CD8-positive, alpha-beta memory T cell (primary cell): ENCODE measurements at regions not wholly inside any gene's neighbourhood (a gene's known extent, or its start where the extent isn't known, plus 50 kb on each side); places are given as distances from the start of the nearest gene placed in this dataset.
A peak's percentile ranks its signal among the peaks of the same experiment; 100 is the strongest.

ENCODE experiments used
- CTCF ChIA-PET: fragments of 350-600 bp; sonication (Branson Sonifier 250); formaldehyde crosslinking; loops from one replicate; lab custom pipeline; 2021; ENCODE audit warnings: antibody characterized with exemption; lab: Charles Lee
- POLR2A ChIA-PET: fragments of 350-600 bp; sonication (Branson Sonifier 250); formaldehyde crosslinking; loops from one replicate; lab custom pipeline; 2021; ENCODE audit warnings: antibody characterized with exemption; lab: Charles Lee
- DNase-seq, 5 donors: peaks; one replicate each; pipeline versions ENCODE4 v3.0.0 to v3.0.0-alpha.2; 2020 to 2022; ENCODE audit warnings: mixed read lengths in 1 of 5
- H3K27ac ChIP-seq: one replicate; pipeline ENCODE4 v1.7.0; 2013; ENCODE audit warnings: low read depth, mild to moderate bottlenecking, low read length, moderate library complexity
- H3K27me3 ChIP-seq: 2 replicates; pipeline ENCODE4 v1.7.0; 2013; ENCODE audit warnings: low read length, mild to moderate bottlenecking; ENCODE audit not compliant: insufficient read depth, poor library complexity, severe bottlenecking
- H3K36me3 ChIP-seq: 2 replicates; pipeline ENCODE4 v1.7.0; 2013; ENCODE audit warnings: mild to moderate bottlenecking, low read length, moderate library complexity; ENCODE audit not compliant: insufficient read depth
- H3K4me1 ChIP-seq: 2 replicates; pipeline ENCODE4 v1.7.0; 2013; ENCODE audit warnings: mild to moderate bottlenecking, low read length, moderate library complexity; ENCODE audit not compliant: insufficient read depth
- H3K4me3 ChIP-seq: 2 replicates; pipeline ENCODE4 v1.7.0; 2013; ENCODE audit warnings: mild to moderate bottlenecking, low read length
- H3K9me3 ChIP-seq: 2 replicates; pipeline ENCODE4 v1.7.0; 2013; ENCODE audit warnings: mild to moderate bottlenecking, low read length
- H3K27ac Mint-ChIP-seq, 8 donors: one replicate each; pipeline ENCODE4 v1.8.0; 2020 to 2021; ENCODE audit warnings: mixed read lengths in 8 of 8, mild to moderate bottlenecking in 6 of 8, inconsistent platforms in 3 of 8, moderate library complexity in 3 of 8
- H3K27me3 Mint-ChIP-seq, 2 donors: one replicate each; pipeline ENCODE4 v1.8.0; 2020 to 2021; ENCODE audit warnings: mixed read lengths in 2 of 2, mild to moderate bottlenecking in 1 of 2, moderate library complexity in 1 of 2
- H3K36me3 Mint-ChIP-seq, 3 donors: one replicate each; pipeline ENCODE4 v1.8.0; 2020 to 2021; ENCODE audit warnings: mixed read lengths in 3 of 3, inconsistent platforms in 1 of 3, mild to moderate bottlenecking in 1 of 3
- H3K4me1 Mint-ChIP-seq, 3 donors: one replicate each; pipeline ENCODE4 v1.8.0; 2020 to 2021; ENCODE audit warnings: mixed read lengths in 3 of 3, inconsistent platforms in 1 of 3, mild to moderate bottlenecking in 1 of 3
- H3K4me3 Mint-ChIP-seq, 7 donors: one replicate each; pipeline ENCODE4 v1.8.0; 2020 to 2021; ENCODE audit warnings: mixed read lengths in 7 of 7, mild to moderate bottlenecking in 6 of 7, moderate library complexity in 4 of 7, inconsistent platforms in 2 of 7
- H3K9me3 Mint-ChIP-seq, 5 donors: one replicate each; pipeline ENCODE4 v1.8.0; 2020 to 2022; ENCODE audit warnings: mixed read lengths in 5 of 5, mild to moderate bottlenecking in 3 of 5, moderate library complexity in 2 of 5, inconsistent platforms in 1 of 5

DNA sequence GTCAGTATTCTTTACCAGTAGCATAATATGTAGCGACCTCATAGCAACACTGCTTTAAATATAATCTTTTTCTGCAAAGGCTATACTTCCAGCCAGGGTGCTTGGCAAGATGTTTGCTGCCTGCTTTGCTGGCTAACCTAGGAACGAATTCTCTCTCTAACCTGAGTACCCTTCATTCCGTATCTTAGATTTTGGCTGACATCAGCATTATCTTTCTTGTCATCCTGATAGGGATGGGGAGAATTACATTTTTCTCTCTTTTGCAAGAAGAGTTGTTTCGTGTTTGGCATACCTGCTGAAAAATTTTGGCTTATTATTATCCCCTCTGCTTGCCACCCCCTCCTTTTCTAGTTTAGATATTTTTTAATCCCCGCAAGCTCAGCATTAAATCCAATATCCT lies 91.2 kb upstream of the CLMP start:
- CTCF ChIA-PET, result no interaction called here
- no peak overlapping the region for H3K27ac Mint-ChIP-seq
- Histone ChIP-seq H3K9me3 (no peaks in the 10 kb centered on the region), H3K27me3 (peaks cover 4% of the 10 kb centered on the region), H3K27ac (no peak overlapping the region), H3K36me3 (no peaks in the 10 kb centered on the region), H3K4me3 (no peak overlapping the region), H3K4me1 (no peaks in the 10 kb centered on the region)
- POLR2A ChIA-PET, result no interaction called here
- no peak for DNase-seq
- no peaks in the 10 kb centered on the region for H3K4me1 Mint-ChIP-seq
- no peaks in the 10 kb centered on the region for H3K9me3 Mint-ChIP-seq
- H3K4me3 Mint-ChIP-seq, result no peak overlapping the region
- peaks cover 12 to 43% of the 10 kb centered on the region in 2 donors for H3K27me3 Mint-ChIP-seq
- peaks cover 0 to 3% (median 0%) of the 10 kb centered on the region in 3 donors for H3K36me3 Mint-ChIP-seq

DNA sequence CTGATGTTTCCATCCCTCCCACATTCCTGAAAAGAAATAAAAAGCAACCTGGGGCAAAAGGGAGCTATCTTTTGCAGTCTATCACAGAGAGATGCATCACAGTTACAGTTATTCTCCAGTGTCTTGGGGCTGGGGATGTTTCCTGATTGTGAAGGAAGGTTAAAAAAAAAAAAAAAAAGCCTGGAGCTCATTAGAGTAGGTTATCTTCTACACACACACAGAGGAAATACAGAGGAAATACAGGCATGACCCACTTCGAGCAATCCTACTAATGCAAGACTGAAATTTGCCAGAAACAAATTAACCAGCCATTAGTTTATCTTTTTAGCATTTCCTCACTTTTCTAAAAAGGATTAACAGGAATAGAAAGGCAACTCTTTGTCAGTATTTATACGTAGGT lies 89.4 kb upstream of the CLMP start:
- H3K9me3 Mint-ChIP-seq, result no peaks in the 10 kb centered on the region
- Histone ChIP-seq H3K9me3 (no peaks in the 10 kb centered on the region), H3K27me3 (peaks cover 4% of the 10 kb centered on the region), H3K36me3 (no peaks in the 10 kb centered on the region), H3K27ac (no peak overlapping the region), H3K4me1 (no peaks in the 10 kb centered on the region), H3K4me3 (no peak overlapping the region)
- no peak for DNase-seq
- H3K4me3 Mint-ChIP-seq, result no peak overlapping the region
- POLR2A ChIA-PET, result no interaction called here
- peaks cover 0 to 3% (median 0%) of the 10 kb centered on the region in 3 donors for H3K36me3 Mint-ChIP-seq
- H3K27me3 Mint-ChIP-seq, result peaks cover 18 to 54% of the 10 kb centered on the region in 2 donors
- no peaks in the 10 kb centered on the region for H3K4me1 Mint-ChIP-seq
- CTCF ChIA-PET, result no interaction called here
- no peak overlapping the region for H3K27ac Mint-ChIP-seq

DNA sequence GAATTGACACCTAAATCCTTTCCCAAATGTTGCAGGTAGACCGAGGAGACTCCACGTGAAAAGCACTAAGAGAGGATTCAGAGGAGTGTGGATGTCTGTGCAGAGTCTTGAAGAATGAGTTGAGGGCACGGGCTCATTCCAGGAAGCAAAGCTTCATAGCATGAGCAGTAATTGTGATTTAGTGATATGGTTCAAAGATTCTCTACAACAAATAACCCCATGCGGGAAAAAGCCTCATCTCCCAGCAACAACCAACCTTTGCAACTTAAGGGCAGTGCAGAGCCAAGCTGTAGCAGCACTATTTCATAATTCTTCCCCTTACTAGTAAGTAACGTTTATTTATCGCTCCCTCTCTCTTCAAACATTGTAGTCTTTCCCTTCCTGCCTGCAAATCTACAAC lies 87.5 kb upstream of the CLMP start:
- Mint-ChIP-seq H3K27me3 (peaks cover 19 to 53% of the 10 kb centered on the region in 2 donors), H3K9me3 (no peaks in the 10 kb centered on the region), H3K4me1 (no peaks in the 10 kb centered on the region), H3K27ac (no peak overlapping the region), H3K36me3 (no peaks in the 10 kb centered on the region), H3K4me3 (no peak overlapping the region)
- H3K4me1 ChIP-seq, result no peaks in the 10 kb centered on the region
- no peak for DNase-seq
- peaks cover 4% of the 10 kb centered on the region for H3K27me3 ChIP-seq
- ChIA-PET CTCF (no interaction called here), POLR2A (no interaction called here)
- H3K27ac ChIP-seq, result no peak overlapping the region
- no peaks in the 10 kb centered on the region for H3K36me3 ChIP-seq
- H3K9me3 ChIP-seq, result no peaks in the 10 kb centered on the region
- H3K4me3 ChIP-seq, result no peak overlapping the region

DNA sequence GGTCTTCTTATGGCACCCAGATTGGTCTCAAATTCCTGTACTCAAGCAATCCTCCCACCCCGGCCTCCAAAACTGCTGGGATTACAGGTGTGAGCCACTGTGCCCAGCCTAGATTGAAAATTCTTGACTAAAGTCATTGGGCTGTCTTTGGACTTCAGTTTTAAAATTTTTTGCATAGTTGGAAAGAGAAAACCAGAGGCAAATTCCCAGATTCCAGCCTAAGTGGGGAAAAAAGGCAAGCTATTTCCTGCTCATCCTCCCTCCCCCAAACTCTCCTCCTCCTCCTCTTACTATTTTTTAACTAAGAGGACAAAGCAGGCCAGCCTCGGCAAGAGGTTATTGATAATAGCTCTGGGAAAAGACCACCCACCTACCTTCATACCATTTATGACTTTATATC lies 78.6 kb upstream of the CLMP start:
- H3K4me3 Mint-ChIP-seq, result no peak overlapping the region
- H3K4me1 Mint-ChIP-seq, result no peaks in the 10 kb centered on the region
- no peaks in the 10 kb centered on the region for H3K4me1 ChIP-seq
- POLR2A ChIA-PET, result no interaction called here
- DNase-seq, result no peak
- H3K36me3 Mint-ChIP-seq, result no peaks in the 10 kb centered on the region
- CTCF ChIA-PET, result interaction anchor here (1.8 kb wide), 1 partner anchor 12 kb away, joined by 5 read pairs; no protein-coding TSS in a partner anchor
- peak overlapping the region in 1 of 8 donors; percentile 25 for H3K27ac Mint-ChIP-seq
- H3K27me3 Mint-ChIP-seq, result peaks cover 0 to 4% of the 10 kb centered on the region in 2 donors
- H3K36me3 ChIP-seq, result no peaks in the 10 kb centered on the region
- H3K27me3 ChIP-seq, result no peaks in the 10 kb centered on the region
- H3K9me3 ChIP-seq, result no peaks in the 10 kb centered on the region
- no peak overlapping the region for H3K4me3 ChIP-seq
- no peaks in the 10 kb centered on the region for H3K9me3 Mint-ChIP-seq
- no peak overlapping the region for H3K27ac ChIP-seq

DNA sequence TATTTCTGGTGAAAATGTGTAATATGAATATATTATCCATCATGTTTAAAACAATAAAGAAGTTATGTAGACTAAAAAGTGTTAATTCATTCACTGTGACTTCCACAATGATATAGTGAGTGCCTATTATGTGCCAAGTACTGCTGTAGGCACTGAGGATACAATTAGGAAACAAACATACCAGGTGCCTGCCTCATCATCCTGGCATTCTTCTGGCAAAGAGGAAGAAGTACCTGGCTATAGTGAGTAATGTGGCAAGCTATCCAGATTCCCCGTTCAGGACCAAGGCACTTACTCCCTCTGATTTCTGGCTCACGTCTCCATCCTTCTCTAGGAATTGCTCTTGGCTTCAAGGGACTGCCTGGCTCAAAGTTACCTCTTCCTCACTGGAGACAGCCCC lies 77.5 kb upstream of the CLMP start:
- H3K36me3 ChIP-seq, result no peaks in the 10 kb centered on the region
- H3K4me3 Mint-ChIP-seq, result no peak overlapping the region
- H3K4me1 ChIP-seq, result no peaks in the 10 kb centered on the region
- peaks cover 0 to 4% of the 10 kb centered on the region in 2 donors for H3K27me3 Mint-ChIP-seq
- no peaks in the 10 kb centered on the region for H3K27me3 ChIP-seq
- CTCF ChIA-PET, result interaction anchor here (1.2 kb wide), 1 partner anchor 11 kb away, joined by 5 read pairs; no protein-coding TSS in a partner anchor
- no peak overlapping the region for H3K27ac Mint-ChIP-seq
- no peaks in the 10 kb centered on the region for H3K9me3 ChIP-seq
- no peak for DNase-seq
- H3K4me1 Mint-ChIP-seq, result peaks cover 3 to 7% (median 6%) of the 10 kb centered on the region in 3 donors
- POLR2A ChIA-PET, result no interaction called here
- H3K4me3 ChIP-seq, result no peak overlapping the region
- no peaks in the 10 kb centered on the region for H3K36me3 Mint-ChIP-seq
- no peaks in the 10 kb centered on the region for H3K9me3 Mint-ChIP-seq
- no peak overlapping the region for H3K27ac ChIP-seq

DNA sequence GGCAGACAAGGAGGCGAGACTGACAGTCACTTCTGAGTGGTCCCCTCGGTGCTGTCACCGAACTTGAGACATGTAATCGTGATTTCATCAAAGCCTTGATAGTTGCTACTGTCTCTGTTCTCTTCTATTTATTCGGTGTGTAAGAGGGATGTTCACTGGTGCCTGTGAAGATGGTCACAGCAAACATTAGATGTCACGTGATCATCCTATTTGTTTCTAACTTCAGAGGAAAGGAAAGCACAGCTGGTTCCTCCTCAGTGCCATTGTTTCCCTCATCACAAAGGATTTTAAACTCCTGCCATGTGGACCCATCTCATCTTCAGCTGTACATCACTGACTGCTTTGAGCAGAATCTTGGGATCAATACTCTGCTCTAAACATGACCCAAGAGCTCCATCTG lies 73.1 kb upstream of the CLMP start:
- POLR2A ChIA-PET, result no interaction called here
- Histone ChIP-seq H3K4me1 (no peaks in the 10 kb centered on the region), H3K27me3 (no peaks in the 10 kb centered on the region), H3K36me3 (no peaks in the 10 kb centered on the region), H3K27ac (no peak overlapping the region), H3K4me3 (no peak overlapping the region), H3K9me3 (no peaks in the 10 kb centered on the region)
- CTCF ChIA-PET, result interaction anchor here (0.8 to 1.2 kb wide), 2 partner anchors 10 to 21 kb away, joined by 3 to 4 read pairs; no protein-coding TSS in a partner anchor
- Mint-ChIP-seq H3K9me3 (no peaks in the 10 kb centered on the region), H3K4me1 (peaks cover 3 to 7% (median 7%) of the 10 kb centered on the region in 3 donors), H3K36me3 (peaks cover 0 to 2% (median 0%) of the 10 kb centered on the region in 3 donors), H3K27me3 (peaks cover 2 to 9% of the 10 kb centered on the region in 2 donors), H3K4me3 (no peak overlapping the region), H3K27ac (peak overlapping the region in 1 of 8 donors; percentile 66)
- no peak for DNase-seq

DNA sequence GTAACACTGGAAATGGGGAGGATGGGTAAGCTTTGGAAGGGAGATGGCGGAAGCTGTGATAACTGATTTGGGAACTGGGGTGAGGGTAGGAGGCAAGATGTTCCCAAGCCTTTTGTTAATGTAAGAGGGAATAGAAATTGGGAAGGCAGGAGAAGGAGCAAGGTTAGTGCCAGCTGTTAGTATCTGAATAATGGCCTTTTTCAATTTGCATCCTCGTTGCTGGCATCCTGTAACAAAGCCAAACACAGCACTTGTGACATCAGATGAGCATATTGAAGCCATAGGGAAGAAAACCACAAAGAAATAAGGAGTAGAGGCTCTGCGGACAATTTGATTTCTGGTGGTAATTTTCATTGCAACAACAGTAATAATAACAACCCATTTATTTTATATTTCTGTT lies 70.9 kb upstream of the CLMP start:
- no peaks in the 10 kb centered on the region for H3K9me3 Mint-ChIP-seq
- H3K4me3 Mint-ChIP-seq, result no peak overlapping the region
- peaks cover 4 to 21% of the 10 kb centered on the region in 2 donors for H3K27me3 Mint-ChIP-seq
- Histone ChIP-seq H3K27ac (no peak overlapping the region), H3K27me3 (no peaks in the 10 kb centered on the region), H3K36me3 (no peaks in the 10 kb centered on the region), H3K4me3 (no peak overlapping the region), H3K4me1 (no peaks in the 10 kb centered on the region), H3K9me3 (no peaks in the 10 kb centered on the region)
- H3K4me1 Mint-ChIP-seq, result peaks cover 3 to 15% (median 14%) of the 10 kb centered on the region in 3 donors
- POLR2A ChIA-PET, result no interaction called here
- no peak for DNase-seq
- H3K27ac Mint-ChIP-seq, result no peak overlapping the region
- H3K36me3 Mint-ChIP-seq, result peaks cover 0 to 2% (median 0%) of the 10 kb centered on the region in 3 donors
- CTCF ChIA-PET, result no interaction called here

DNA sequence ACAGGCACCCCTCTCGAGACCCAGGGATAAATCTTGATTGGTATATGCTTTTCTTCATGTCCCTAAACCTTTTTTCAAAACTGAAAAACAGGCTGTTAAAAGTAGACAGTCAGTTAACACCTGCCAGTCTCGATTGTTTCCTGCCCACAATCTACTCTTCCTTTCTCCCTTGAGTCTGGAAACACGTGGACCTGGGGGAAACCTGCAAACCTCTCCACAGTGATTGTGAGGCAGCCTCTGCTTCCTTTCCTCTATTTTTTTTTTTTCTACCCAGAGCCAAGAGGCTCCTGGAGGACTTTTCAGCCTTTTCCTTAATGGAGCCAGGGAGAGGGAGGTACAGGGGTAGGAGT lies 69.4 kb upstream of the CLMP start:
- Histone ChIP-seq H3K4me1 (no peaks in the 10 kb centered on the region), H3K27me3 (no peaks in the 10 kb centered on the region), H3K27ac (no peak overlapping the region), H3K4me3 (no peak overlapping the region), H3K9me3 (no peaks in the 10 kb centered on the region), H3K36me3 (no peaks in the 10 kb centered on the region)
- Mint-ChIP-seq H3K27ac (no peak overlapping the region), H3K4me3 (no peak overlapping the region), H3K27me3 (peaks cover 4 to 29% of the 10 kb centered on the region in 2 donors), H3K9me3 (no peaks in the 10 kb centered on the region), H3K4me1 (peaks cover 3 to 15% (median 14%) of the 10 kb centered on the region in 3 donors), H3K36me3 (peaks cover 0 to 2% (median 0%) of the 10 kb centered on the region in 3 donors)
- ChIA-PET CTCF (no interaction called here), POLR2A (no interaction called here)
- DNase-seq, result no peak
